ENCODE measurements at regions not wholly inside any gene's neighbourhood (a gene's known extent, or its start where the extent isn't known, plus 50 kb on each side); places are given as distances from the start of the nearest gene placed in this dataset.
A peak's percentile ranks its signal among the peaks of the same experiment; 100 is the strongest.

- no peak overlapping the region for H3K4me2 ChIP-seq
- ChIA-PET POLR2A (no interaction called here), CTCF (interaction anchor here (0.7 to 4.6 kb wide), 5 partner anchors 9 to 431 kb away, joined by 3 to 26 read pairs (median 5); no protein-coding TSS in a partner anchor)
- H3K27me3 ChIP-seq (ENCODE audit: insufficient read depth), result no peaks in the 10 kb centered on the region
- peaks cover 0 to 3% of the 10 kb centered on the region in 2 experiments; a peak in 3 of 4 replicates for H3K4me1 ChIP-seq (ENCODE audit: control insufficient read depth in 1 of 2, insufficient read depth in 2 of 2, low read depth in 1 of 2, low read length in 1 of 2)
- no peaks in the 10 kb centered on the region for H3K9me3 ChIP-seq
- H3F3A ChIP-seq (replicated peaks; ENCODE audit: insufficient read depth), result no peaks in the 10 kb centered on the region
- no peaks in the 10 kb centered on the region for H4K20me1 ChIP-seq (ENCODE audit: insufficient read depth)
- H3K79me2 ChIP-seq (ENCODE audit: insufficient read depth), result no peaks in the 10 kb centered on the region
- no peak overlapping the region for H3K9ac ChIP-seq
- 64% methylated on average over 1 of the region's 1 CpG for WGBS (ENCODE audit: low lambda C conversion rate)
- no peak overlapping the region for H2AFZ ChIP-seq (ENCODE audit: low read depth)
- no peaks in the 10 kb centered on the region for H3K36me3 ChIP-seq (replicated peaks in 1 of 2; ENCODE audit: control insufficient read depth in 1 of 2, insufficient read depth in 2 of 2, low read length in 1 of 2)
- no peaks in the 10 kb centered on the region for H3K9me2 ChIP-seq
- DNase-seq, result no peak
- no peak for TF ChIP-seq ELF1 (IDR thresholded peaks at IDR 0.05)
- no peak for TF ChIP-seq SMC3 (IDR thresholded peaks at IDR 0.05; ENCODE audit: low read depth, low read length)
- no peak for TF ChIP-seq MXI1 (IDR thresholded peaks at IDR 0.05; ENCODE audit: low read depth, low read length)
- H3K4me3 ChIP-seq (ENCODE audit: low read depth in 2 of 2, low read length in 1 of 2), result no peak overlapping the region
- no peak overlapping the region for H3K27ac ChIP-seq (ENCODE audit: low read depth in 2 of 2, low read length in 1 of 2)
Observed at GRCh38 chr3:102233881-102234280, 200.9 kb upstream of the ZPLD1 start.

GRCh38 chr3:102235679-102236078, 199.1 kb upstream of the ZPLD1 start:
- Histone ChIP-seq H3K4me2 (no peak overlapping the region), H3K9me3 (no peaks in the 10 kb centered on the region), H3K4me1 (ENCODE audit: control insufficient read depth in 1 of 2, insufficient read depth in 2 of 2, low read depth in 1 of 2, low read length in 1 of 2) (no peaks in the 10 kb centered on the region), H3K9me2 (no peaks in the 10 kb centered on the region), H3F3A (replicated peaks; ENCODE audit: insufficient read depth) (no peaks in the 10 kb centered on the region), H4K20me1 (ENCODE audit: insufficient read depth) (no peaks in the 10 kb centered on the region), H3K4me3 (ENCODE audit: low read depth in 2 of 2, low read length in 1 of 2) (no peak overlapping the region), H3K36me3 (replicated peaks in 1 of 2; ENCODE audit: control insufficient read depth in 1 of 2, insufficient read depth in 2 of 2, low read length in 1 of 2) (no peaks in the 10 kb centered on the region), H3K27me3 (ENCODE audit: insufficient read depth) (no peaks in the 10 kb centered on the region), H2AFZ (ENCODE audit: low read depth) (no peak overlapping the region), H3K27ac (ENCODE audit: low read depth in 2 of 2, low read length in 1 of 2) (no peak overlapping the region), H3K9ac (no peak overlapping the region), H3K79me2 (ENCODE audit: insufficient read depth) (no peaks in the 10 kb centered on the region)
- CTCF ChIA-PET, result interaction anchor here (0.6 to 4.6 kb wide), 8 partner anchors 292 to 438 kb away, joined by 3 to 26 read pairs (median 4); no protein-coding TSS in a partner anchor
- POLR2A ChIA-PET, result no interaction called here
- 73% methylated on average over 5 of the region's 5 CpGs for WGBS (ENCODE audit: low lambda C conversion rate)
- TF ChIP-seq CTCF (IDR thresholded peaks at IDR 0.05) (peak; percentile 35), SMC3 (IDR thresholded peaks at IDR 0.05; ENCODE audit: low read depth, low read length) (peak; percentile 46; the same call in 1 of the 2 replicates), FOXJ3 (CRISPR knock-in tag; IDR thresholded peaks at IDR 0.05) (no peak), SIN3A (IDR thresholded peaks at IDR 0.05; ENCODE audit: borderline replicate concordance, low read depth, low read length) (no peak), GABPA (IDR thresholded peaks at IDR 0.05; ENCODE audit: low read depth) (no peak), FOXM1 (IDR thresholded peaks at IDR 0.05; ENCODE audit: low read depth) (no peak), RAD21 (IDR thresholded peaks at IDR 0.05; ENCODE audit: low read length) (peak; percentile 66), POLR2AphosphoS5 (IDR thresholded peaks at IDR 0.05; ENCODE audit: low read depth, low read length) (no peak), EP300 (IDR thresholded peaks at IDR 0.05; ENCODE audit: borderline replicate concordance in 1 of 2, low read depth in 1 of 2, low read length in 1 of 2) (no peak)
- no peak for DNase-seq

- CTCF ChIA-PET, result interaction anchor here (1.0 to 8.1 kb wide), 4 partner anchors 8 to 299 kb away, joined by 3 to 50 read pairs (median 22); no protein-coding TSS in a partner anchor
- Histone ChIP-seq H2AFZ (ENCODE audit: low read depth) (no peak overlapping the region), H3K4me2 (no peak overlapping the region)
- no peak for TF ChIP-seq FOXM1 (IDR thresholded peaks at IDR 0.05; ENCODE audit: low read depth)
- no peak for TF ChIP-seq SIN3A (IDR thresholded peaks at IDR 0.05; ENCODE audit: borderline replicate concordance, low read depth, low read length)
- TF ChIP-seq NRF1 (IDR thresholded peaks at IDR 0.05; ENCODE audit: low read depth, low read length), result no peak
- no peak for TF ChIP-seq TAF1 (IDR thresholded peaks at IDR 0.05; ENCODE audit: borderline replicate concordance, low read depth, low read length)
- no peak for TF ChIP-seq FOSL2 (IDR thresholded peaks at IDR 0.05; ENCODE audit: borderline replicate concordance, low read depth)
- no peak for TF ChIP-seq REST (IDR thresholded peaks at IDR 0.05; ENCODE audit: low read depth, low read length)
- TF ChIP-seq RAD21 (IDR thresholded peaks at IDR 0.05; ENCODE audit: low read length), result no peak
- TF ChIP-seq TCF12 (IDR thresholded peaks at IDR 0.05), result no peak
- no peak for TF ChIP-seq TEAD4 (IDR thresholded peaks at IDR 0.05; ENCODE audit: borderline replicate concordance, insufficient read depth)
- TF ChIP-seq CHD2 (IDR thresholded peaks at IDR 0.05; ENCODE audit: low read length, partially characterized antibody), result no peak
- no peak for TF ChIP-seq MXI1 (IDR thresholded peaks at IDR 0.05; ENCODE audit: low read depth, low read length)
Observed at GRCh38 chr3:102237181-102237580, 197.6 kb upstream of the ZPLD1 start.

More at GRCh38 chr3:102237181-102237580, 197.6 kb upstream of the ZPLD1 start:
- H3F3A ChIP-seq (replicated peaks; ENCODE audit: insufficient read depth), result no peaks in the 10 kb centered on the region
- H3K36me3 ChIP-seq (replicated peaks in 1 of 2; ENCODE audit: control insufficient read depth in 1 of 2, insufficient read depth in 2 of 2, low read length in 1 of 2), result no peaks in the 10 kb centered on the region
- H3K9ac ChIP-seq, result no peak overlapping the region
- no peak overlapping the region for H3K4me3 ChIP-seq (ENCODE audit: low read depth in 2 of 2, low read length in 1 of 2)
- no peaks in the 10 kb centered on the region for H3K4me1 ChIP-seq (ENCODE audit: control insufficient read depth in 1 of 2, insufficient read depth in 2 of 2, low read depth in 1 of 2, low read length in 1 of 2)
- POLR2A ChIA-PET, result no interaction called here
- H4K20me1 ChIP-seq (ENCODE audit: insufficient read depth), result no peaks in the 10 kb centered on the region
- WGBS (ENCODE audit: low lambda C conversion rate), result 83% methylated on average over 3 of the region's 3 CpGs
- DNase-seq, result no peak
- H3K79me2 ChIP-seq (ENCODE audit: insufficient read depth), result no peaks in the 10 kb centered on the region
- no peaks in the 10 kb centered on the region for H3K9me2 ChIP-seq
- no peak overlapping the region for H3K27ac ChIP-seq (ENCODE audit: low read depth in 2 of 2, low read length in 1 of 2)
- no peaks in the 10 kb centered on the region for H3K9me3 ChIP-seq
- no peaks in the 10 kb centered on the region for H3K27me3 ChIP-seq (ENCODE audit: insufficient read depth)
